Astrocyte of the spinal cord (primary cell): ENCODE measurements at regions not wholly inside any gene's neighbourhood (a gene's known extent, or its start where the extent isn't known, plus 50 kb on each side); places are given as distances from the start of the nearest gene placed in this dataset.
"Not testable (repeated sequence)": the region's sequence is repeated elsewhere in the genome, so short reads cannot be mapped to it uniquely, and the experiment has no call there.

ENCODE experiments used
- DNase-seq: peaks from one replicate; pipeline ENCODE4 v3.0.0; 2011; ENCODE audit warnings: low read depth, low spot score
- H3K4me3 ChIP-seq: 2 replicates; pipeline ENCODE4 v1.5.1; 2011; ENCODE audit warnings: low read depth, mild to moderate bottlenecking, low read length, moderate library complexity
- in situ Hi-C: cut with HindIII; loops from 2 replicates; pipeline ENCODE4 v1.10.0; 2017; ENCODE audit warnings: low sequenced_read_pairs
- TF ChIP-seq, protein P1 (sequence below): IDR thresholded peaks from 2 replicates; pipeline ENCODE4 v1.5.1; 2012; ENCODE audit warnings: low read depth, mild to moderate bottlenecking, low read length, inconsistent platforms

DNA sequence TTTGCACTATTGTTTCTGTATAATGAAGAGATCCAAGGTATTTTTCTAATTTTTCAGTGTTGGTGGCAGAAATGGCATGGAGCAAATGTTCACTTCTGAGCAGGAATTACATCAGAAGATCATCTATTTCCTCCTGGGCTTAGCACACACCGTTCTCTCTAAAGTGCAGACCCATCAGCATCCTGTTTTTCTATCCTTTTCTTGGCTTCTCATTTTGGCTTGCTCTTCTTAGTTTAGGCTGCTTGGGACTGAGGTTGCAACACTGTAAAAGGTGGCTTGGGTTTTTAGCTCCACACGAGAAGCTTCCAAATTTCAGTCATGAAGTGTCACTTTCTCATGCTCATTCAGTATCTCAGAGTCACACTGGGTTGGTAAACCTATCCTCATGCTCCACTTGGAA is 79.9 kb upstream of the SMIM30 start:
- TF ChIP-seq, protein P1, sequence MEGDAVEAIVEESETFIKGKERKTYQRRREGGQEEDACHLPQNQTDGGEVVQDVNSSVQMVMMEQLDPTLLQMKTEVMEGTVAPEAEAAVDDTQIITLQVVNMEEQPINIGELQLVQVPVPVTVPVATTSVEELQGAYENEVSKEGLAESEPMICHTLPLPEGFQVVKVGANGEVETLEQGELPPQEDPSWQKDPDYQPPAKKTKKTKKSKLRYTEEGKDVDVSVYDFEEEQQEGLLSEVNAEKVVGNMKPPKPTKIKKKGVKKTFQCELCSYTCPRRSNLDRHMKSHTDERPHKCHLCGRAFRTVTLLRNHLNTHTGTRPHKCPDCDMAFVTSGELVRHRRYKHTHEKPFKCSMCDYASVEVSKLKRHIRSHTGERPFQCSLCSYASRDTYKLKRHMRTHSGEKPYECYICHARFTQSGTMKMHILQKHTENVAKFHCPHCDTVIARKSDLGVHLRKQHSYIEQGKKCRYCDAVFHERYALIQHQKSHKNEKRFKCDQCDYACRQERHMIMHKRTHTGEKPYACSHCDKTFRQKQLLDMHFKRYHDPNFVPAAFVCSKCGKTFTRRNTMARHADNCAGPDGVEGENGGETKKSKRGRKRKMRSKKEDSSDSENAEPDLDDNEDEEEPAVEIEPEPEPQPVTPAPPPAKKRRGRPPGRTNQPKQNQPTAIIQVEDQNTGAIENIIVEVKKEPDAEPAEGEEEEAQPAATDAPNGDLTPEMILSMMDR, result no peak
- no peak for DNase-seq
- H3K4me3 ChIP-seq, result no peak overlapping the region
- in situ Hi-C loops, result no loop called here

DNA sequence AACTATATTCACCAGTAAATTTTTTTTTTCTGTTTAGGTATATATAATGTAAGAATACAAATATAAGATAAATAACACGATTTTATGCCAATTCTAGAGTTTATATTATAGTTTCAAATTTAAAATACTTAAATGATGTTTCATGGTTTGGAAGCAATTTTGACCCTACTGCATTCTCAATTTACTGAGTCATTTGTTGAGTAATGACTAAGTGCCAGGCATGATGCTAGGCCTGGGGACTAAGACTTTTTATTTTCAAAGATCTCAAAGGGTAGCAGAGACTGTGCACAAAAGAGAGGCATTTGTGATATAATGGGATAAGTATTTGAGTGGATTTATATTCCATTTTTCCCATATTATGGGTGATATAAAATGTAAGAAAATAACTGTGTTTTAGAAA is 78.9 kb upstream of the SMIM30 start:
- in situ Hi-C loops, result no loop called here
- TF ChIP-seq, protein P1, result no peak
- H3K4me3 ChIP-seq, result no peak overlapping the region
- peak; percentile 80 for DNase-seq

DNA sequence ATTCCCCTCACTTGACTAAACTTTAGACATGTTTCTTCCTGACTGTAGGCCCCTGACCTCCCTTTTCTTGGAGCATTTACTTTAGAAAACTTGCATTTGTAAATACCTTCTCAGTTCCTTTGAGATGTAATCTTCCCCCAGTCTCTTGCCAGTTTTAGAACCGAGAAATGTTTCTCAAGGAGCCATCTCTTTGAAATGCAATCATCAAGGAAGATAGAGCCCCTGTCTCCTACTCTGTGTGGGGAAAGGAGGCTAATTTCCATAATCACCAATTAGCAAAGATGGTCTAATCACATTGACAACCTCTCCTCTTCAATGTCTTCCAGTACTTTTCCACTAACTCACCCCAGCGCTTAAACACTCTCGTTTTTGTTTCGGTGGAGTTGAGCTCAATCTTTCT is 70.0 kb upstream of the SMIM30 start:
- in situ Hi-C loops, result no loop called here
- no peak for DNase-seq
- TF ChIP-seq, protein P1, result no peak
- no peak overlapping the region for H3K4me3 ChIP-seq

DNA sequence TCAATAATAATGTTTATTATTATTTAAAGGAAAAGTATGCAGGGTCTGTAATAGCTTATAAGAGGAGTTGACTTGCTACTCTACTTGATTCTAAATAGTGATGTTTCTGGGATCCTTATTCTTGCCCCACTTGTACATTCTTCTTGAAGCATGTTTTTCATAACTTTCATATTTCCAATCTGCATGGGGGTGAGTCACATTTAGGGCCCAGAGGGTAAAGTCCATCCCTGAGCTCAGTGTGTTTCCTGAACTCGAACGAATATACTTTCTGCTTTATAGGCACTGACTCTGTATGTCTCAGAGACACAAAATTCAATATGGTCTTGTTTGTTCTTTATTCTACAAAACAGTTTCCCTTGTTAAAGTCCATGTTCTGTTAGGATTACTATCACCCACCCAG is 61.0 kb upstream of the SMIM30 start:
- TF ChIP-seq, protein P1, result no peak
- no peak overlapping the region for H3K4me3 ChIP-seq
- no peak for DNase-seq
- in situ Hi-C loops, result no loop called here

DNA sequence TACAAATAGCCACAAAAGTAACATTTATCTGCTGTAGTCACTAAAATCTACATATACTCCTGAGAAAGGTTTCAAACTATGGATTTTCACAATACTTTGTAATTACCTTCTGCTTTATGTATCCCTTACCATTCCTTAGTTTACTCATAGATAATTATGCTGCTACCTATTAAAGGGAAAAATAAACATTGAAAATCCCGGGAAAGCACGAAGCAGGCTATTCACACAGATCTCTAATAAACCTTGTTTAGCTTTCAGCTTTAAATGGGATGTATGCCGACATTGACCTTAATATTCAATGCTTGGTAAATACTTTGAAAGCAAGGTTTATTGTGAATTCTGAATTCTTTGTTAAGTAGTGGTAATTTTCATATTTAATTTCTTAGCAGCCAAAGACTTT is 58.5 kb upstream of the SMIM30 start:
- H3K4me3 ChIP-seq, result no peak overlapping the region
- in situ Hi-C loops, result no loop called here
- DNase-seq, result no peak
- TF ChIP-seq, protein P1, result no peak

DNA sequence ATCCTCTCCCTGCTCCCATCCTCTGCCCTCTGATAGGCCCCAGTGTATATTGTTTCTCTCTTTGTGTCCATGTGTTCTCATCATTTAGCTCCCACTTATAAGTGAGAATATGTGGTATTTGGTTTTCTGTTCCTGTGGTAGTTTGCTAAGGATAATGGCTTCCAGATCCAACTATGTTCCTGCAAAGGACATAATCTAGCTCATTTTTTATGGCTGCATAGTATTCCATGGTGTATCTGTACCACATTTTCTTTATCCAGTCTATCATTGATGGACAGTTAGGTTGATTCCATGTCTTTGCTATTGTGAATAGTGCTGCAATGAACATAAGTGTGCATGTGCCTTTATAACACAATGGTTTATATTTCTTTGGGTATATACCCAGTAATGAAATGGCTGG is 57.8 kb upstream of the SMIM30 start:
- H3K4me3 ChIP-seq, DNase-seq, in situ Hi-C loops: not testable (repeated sequence)

DNA sequence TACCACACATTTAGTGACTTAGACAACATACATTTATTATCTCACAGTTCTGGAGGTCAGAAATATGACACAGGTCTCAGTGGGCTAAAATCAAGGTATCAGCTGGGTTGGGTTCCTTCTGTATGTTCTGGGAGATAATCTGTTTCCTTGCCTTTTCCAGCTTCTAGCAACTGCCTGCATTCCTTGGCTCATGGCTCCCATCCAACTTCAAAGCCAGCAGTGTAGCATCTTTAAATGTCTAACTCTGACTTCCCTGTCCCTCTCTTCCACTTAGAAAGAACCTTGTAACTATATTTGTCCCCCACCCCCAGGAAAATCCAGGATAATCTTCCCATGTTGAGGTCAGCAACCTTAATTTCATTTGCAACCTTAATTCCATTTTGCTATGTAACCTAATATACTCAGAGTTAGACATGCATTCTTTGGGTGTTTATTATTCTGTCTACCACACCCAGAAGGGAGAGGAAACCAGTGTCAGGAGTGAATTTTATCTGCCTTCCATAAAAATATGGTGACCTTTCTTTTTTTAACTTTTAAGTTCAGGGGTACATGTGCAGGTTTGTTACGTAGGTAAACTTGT is 57.3 kb upstream of the SMIM30 start:
- peak; percentile 8 for DNase-seq
- in situ Hi-C loops, result no loop called here
- TF ChIP-seq, protein P1, result no peak
- H3K4me3 ChIP-seq, result no peak overlapping the region
